Islet precursor cell (in vitro differentiated cells): ENCODE measurements at regions not wholly inside any gene's neighbourhood (a gene's known extent, or its start where the extent isn't known, plus 50 kb on each side); places are given as distances from the start of the nearest gene placed in this dataset.

Experiments
- DNase-seq: peaks from one replicate; pipeline ENCODE4 v3.0.0-alpha.2; 2018

- no peak for DNase-seq
Observed at GRCh38 chrX:39624166-39624565, 473.6 kb downstream of the BCOR start.

- no peak for DNase-seq
Observed at GRCh38 chrX:39625810-39626209, 471.9 kb downstream of the BCOR start.

- no peak for DNase-seq
Observed at GRCh38 chrX:39626749-39627148, 471.0 kb downstream of the BCOR start.

GRCh38 chrX:39627257-39627656 lies 470.5 kb downstream of the BCOR start:
- DNase-seq, result no peak

GRCh38 chrX:39629001-39629400 lies 468.8 kb downstream of the BCOR start:
- DNase-seq, result no peak

- DNase-seq, result no peak
Observed at GRCh38 chrX:39630344-39630743, 467.4 kb downstream of the BCOR start.

GRCh38 chrX:39631276-39632229 lies 466.2 kb downstream of the BCOR start:
- DNase-seq, result no peak

- no peak for DNase-seq
Observed at GRCh38 chrX:39633293-39633692, 464.5 kb downstream of the BCOR start.

- DNase-seq, result no peak
Observed at GRCh38 chrX:39636481-39636880, 461.3 kb downstream of the BCOR start.

GRCh38 chrX:39638526-39638925 lies 459.2 kb downstream of the BCOR start:
- no peak for DNase-seq

- no peak for DNase-seq
Observed at GRCh38 chrX:39639871-39640270, 457.9 kb downstream of the BCOR start.

GRCh38 chrX:39640866-39641265 lies 456.9 kb downstream of the BCOR start:
- DNase-seq, result no peak

- no peak for DNase-seq
Observed at GRCh38 chrX:39642071-39642470, 455.7 kb downstream of the BCOR start.

GRCh38 chrX:39643550-39643949 lies 454.2 kb downstream of the BCOR start:
- DNase-seq, result no peak

- no peak for DNase-seq
Observed at GRCh38 chrX:39645178-39645895, 452.4 kb downstream of the BCOR start.

GRCh38 chrX:39648548-39649254 lies 449.1 kb downstream of the BCOR start:
- no peak for DNase-seq

- DNase-seq, result no peak
Observed at GRCh38 chrX:39650768-39651347, 446.9 kb downstream of the BCOR start.

GRCh38 chrX:39652336-39652735 lies 445.4 kb downstream of the BCOR start:
- no peak for DNase-seq

GRCh38 chrX:39653691-39654090 lies 444.1 kb downstream of the BCOR start:
- no peak for DNase-seq

- no peak for DNase-seq
Observed at GRCh38 chrX:39654183-39654925, 443.4 kb downstream of the BCOR start.

- DNase-seq, result no peak
Observed at GRCh38 chrX:39654952-39655351, 442.8 kb downstream of the BCOR start.
